ENCODE measurements at regions not wholly inside any gene's neighbourhood (a gene's known extent, or its start where the extent isn't known, plus 50 kb on each side); places are given as distances from the start of the nearest gene placed in this dataset.

DNA sequence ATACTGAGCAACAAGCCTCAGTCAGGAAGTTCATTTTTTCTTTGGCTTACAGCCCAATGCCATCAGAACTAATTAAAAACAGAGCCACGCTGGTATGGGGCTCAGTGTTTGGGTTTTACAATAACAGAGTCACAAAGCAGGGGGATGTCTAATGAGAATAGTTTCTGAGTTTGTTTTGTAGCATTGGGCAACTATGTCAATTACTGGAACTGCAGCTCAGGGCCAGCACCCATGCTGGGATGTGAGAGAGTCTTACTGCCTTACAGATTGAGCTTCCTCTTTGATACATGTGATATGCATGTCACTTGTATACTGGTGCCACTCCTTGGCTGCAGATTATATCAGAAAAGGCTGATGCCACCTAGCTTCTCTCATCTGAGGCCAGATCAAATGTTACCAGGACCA lies 117.6 kb downstream of the TFAP2B start:
- Histone ChIP-seq H3F3A (ENCODE audit: insufficient read depth, low read length) (no peaks in the 10 kb centered on the region), H3K9me3 (replicated peaks; ENCODE audit: insufficient read depth, low read length) (no peaks in the 10 kb centered on the region), H3K4me1 (ENCODE audit: low read length) (no peaks in the 10 kb centered on the region), H3K27me3 (replicated peaks; ENCODE audit: insufficient read depth, low read length) (no peaks in the 10 kb centered on the region), H3K9ac (ENCODE audit: low read length) (no peak overlapping the region), H3K9me2 (replicated peaks; ENCODE audit: insufficient read depth, low read length) (no peaks in the 10 kb centered on the region), H2AFZ (ENCODE audit: low read length) (no peak overlapping the region), H3K27ac (ENCODE audit: low read length) (no peak overlapping the region), H4K20me1 (ENCODE audit: insufficient read depth, low read length) (no peaks in the 10 kb centered on the region), H3K4me3 (ENCODE audit: low read length) (no peak overlapping the region), H3K79me2 (ENCODE audit: low read length) (no peaks in the 10 kb centered on the region), H3K4me2 (ENCODE audit: low read depth, low read length) (no peak overlapping the region), H3K36me3 (replicated peaks; ENCODE audit: insufficient read depth, low read length) (no peaks in the 10 kb centered on the region)
- DNase-seq: no peak
- no peak for TF ChIP-seq EZH2 (optimal IDR thresholded peaks at IDR 0.05; ENCODE audit: low read depth, low read length)
- no peak for TF ChIP-seq CTCF (IDR thresholded peaks at IDR 0.05; ENCODE audit: low read length)
- TF ChIP-seq EZH2phosphoT487 (IDR thresholded peaks at IDR 0.05; ENCODE audit: low read length): no peak

GRCh38 chr6:50939931-50940330 lies 121.3 kb downstream of the TFAP2B start:
- no peak overlapping the region for H3K27ac ChIP-seq (ENCODE audit: low read length)
- no peaks in the 10 kb centered on the region for H3F3A ChIP-seq (ENCODE audit: insufficient read depth, low read length)
- H3K9me3 ChIP-seq (replicated peaks; ENCODE audit: insufficient read depth, low read length): no peaks in the 10 kb centered on the region
- no peaks in the 10 kb centered on the region for H3K27me3 ChIP-seq (replicated peaks; ENCODE audit: insufficient read depth, low read length)
- H3K4me2 ChIP-seq (ENCODE audit: low read depth, low read length): no peak overlapping the region
- H3K79me2 ChIP-seq (ENCODE audit: low read length): no peaks in the 10 kb centered on the region
- no peaks in the 10 kb centered on the region for H3K36me3 ChIP-seq (replicated peaks; ENCODE audit: insufficient read depth, low read length)
- TF ChIP-seq EZH2 (optimal IDR thresholded peaks at IDR 0.05; ENCODE audit: low read depth, low read length) (no peak), CTCF (IDR thresholded peaks at IDR 0.05; ENCODE audit: low read length) (no peak), EZH2phosphoT487 (IDR thresholded peaks at IDR 0.05; ENCODE audit: low read length) (no peak)
- no peaks in the 10 kb centered on the region for H4K20me1 ChIP-seq (ENCODE audit: insufficient read depth, low read length)
- DNase-seq: no peak
- no peak overlapping the region for H3K9ac ChIP-seq (ENCODE audit: low read length)
- H3K4me3 ChIP-seq (ENCODE audit: low read length): no peak overlapping the region
- H3K9me2 ChIP-seq (replicated peaks; ENCODE audit: insufficient read depth, low read length): no peaks in the 10 kb centered on the region
- H2AFZ ChIP-seq (ENCODE audit: low read length): no peak overlapping the region
- H3K4me1 ChIP-seq (ENCODE audit: low read length): no peaks in the 10 kb centered on the region

- Histone ChIP-seq H3K9me3 (replicated peaks; ENCODE audit: insufficient read depth, low read length) (no peaks in the 10 kb centered on the region), H3K36me3 (replicated peaks; ENCODE audit: insufficient read depth, low read length) (no peaks in the 10 kb centered on the region), H4K20me1 (ENCODE audit: insufficient read depth, low read length) (no peaks in the 10 kb centered on the region), H3K27ac (ENCODE audit: low read length) (no peak overlapping the region), H3K4me1 (ENCODE audit: low read length) (no peaks in the 10 kb centered on the region), H3K9ac (ENCODE audit: low read length) (no peak overlapping the region), H3K79me2 (ENCODE audit: low read length) (no peaks in the 10 kb centered on the region), H3F3A (ENCODE audit: insufficient read depth, low read length) (no peaks in the 10 kb centered on the region), H3K4me2 (ENCODE audit: low read depth, low read length) (no peak overlapping the region), H3K9me2 (replicated peaks; ENCODE audit: insufficient read depth, low read length) (no peaks in the 10 kb centered on the region), H2AFZ (ENCODE audit: low read length) (no peak overlapping the region), H3K27me3 (replicated peaks; ENCODE audit: insufficient read depth, low read length) (no peaks in the 10 kb centered on the region), H3K4me3 (ENCODE audit: low read length) (no peak overlapping the region)
- no peak for DNase-seq
- TF ChIP-seq EZH2phosphoT487 (IDR thresholded peaks at IDR 0.05; ENCODE audit: low read length) (no peak), CTCF (IDR thresholded peaks at IDR 0.05; ENCODE audit: low read length) (no peak), EZH2 (optimal IDR thresholded peaks at IDR 0.05; ENCODE audit: low read depth, low read length) (no peak)
Measured at GRCh38 chr6:50945789-50946188, 127.1 kb downstream of the TFAP2B start.
